H1 (cell line): ENCODE measurements at regions not wholly inside any gene's neighbourhood (a gene's known extent, or its start where the extent isn't known, plus 50 kb on each side); places are given as distances from the start of the nearest gene placed in this dataset.

ENCODE experiments used
- CTCF ChIA-PET: fragments of 300-600 bp; sonication (Branson Sonifier 250); formaldehyde crosslinking; loops from one replicate; lab custom pipeline; 2021; ENCODE audit not compliant: partially characterized antibody; lab: Charles Lee
- POLR2A ChIA-PET: fragments of 300-600 bp; sonication (Branson Sonifier 250); formaldehyde crosslinking; loops from one replicate; lab custom pipeline; 2021; ENCODE audit warnings: inconsistent platforms; ENCODE audit not compliant: partially characterized antibody; lab: Charles Lee
- DNase-seq, 2 experiments: peaks; one replicate each; pipeline versions ENCODE4 v3.0.0 to v3.0.0-alpha.2; 2010 to 2022; ENCODE audit warnings: low spot score in 2 of 2, low read depth in 1 of 2, mixed read lengths in 1 of 2
- FAIRE-seq: peaks from 2 replicates; lab custom pipeline; 2011; peaks lifted over from hg19 to GRCh38; lab: Jason Lieb, UNC
- H2AFZ ChIP-seq: 2 replicates; pipeline ENCODE4 v1.8.1; 2012; ENCODE audit warnings: low read length, inconsistent platforms
- H2AK5ac ChIP-seq: 2 replicates; pipeline ENCODE4 v1.6.1; 2013; ENCODE audit warnings: low read depth, low read length
- H2BK120ac ChIP-seq: replicated peaks from 2 replicates; pipeline ENCODE3; 2013; ENCODE audit warnings: low read depth, low read length, inconsistent platforms
- H2BK12ac ChIP-seq: 2 replicates; pipeline ENCODE4 v1.6.1; 2013; ENCODE audit warnings: low read depth, low read length
- H2BK15ac ChIP-seq: 2 replicates; pipeline ENCODE4 v1.6.1; 2013; ENCODE audit warnings: low read length
- H2BK20ac ChIP-seq: 2 replicates; pipeline ENCODE4 v1.6.1; 2013; ENCODE audit warnings: low read length
- H2BK5ac ChIP-seq: 2 replicates; pipeline ENCODE4 v1.6.1; 2013; ENCODE audit warnings: low read depth, low read length
- H3K14ac ChIP-seq: 2 replicates; pipeline ENCODE4 v1.6.1; 2013; ENCODE audit warnings: inconsistent platforms; ENCODE audit not compliant: insufficient read length
- H3K18ac ChIP-seq: 2 replicates; pipeline ENCODE4 v1.6.1; 2013; ENCODE audit warnings: low read length; ENCODE audit errors: extremely low read depth
- H3K23ac ChIP-seq: 2 replicates; pipeline ENCODE4 v1.6.1; 2013; ENCODE audit warnings: inconsistent platforms; ENCODE audit not compliant: insufficient read length
- H3K23me2 ChIP-seq: 2 replicates; pipeline ENCODE4 v1.6.1; 2013; ENCODE audit warnings: low read depth, low read length
- H3K27ac ChIP-seq: 2 replicates; pipeline ENCODE4 v1.6.1; 2011; ENCODE audit warnings: low read depth, low read length, inconsistent platforms
- H3K27me3 ChIP-seq, 4 experiments: replicated peaks in 1 of 4; 1 replicate in 1 of 4; 2 replicates in 3 of 4; pipeline versions ENCODE4 v1.6.1 to v1.8.1; 2011 to 2013; ENCODE audit warnings: low read length in 3 of 4, mild to moderate bottlenecking in 3 of 4, inconsistent platforms in 2 of 4, mixed read lengths in 2 of 4, moderate library complexity in 1 of 4; ENCODE audit not compliant: control insufficient read depth in 3 of 4, insufficient read depth in 3 of 4; ENCODE audit errors: extremely low read depth in 1 of 4
- H3K36me3 ChIP-seq, 4 experiments: 2 replicates each; pipeline versions ENCODE4 v1.6.1 to v1.8.1; 2011 to 2013; ENCODE audit warnings: mild to moderate bottlenecking in 4 of 4, low read length in 3 of 4, moderate library complexity in 2 of 4, control low read depth in 1 of 4, inconsistent platforms in 1 of 4; ENCODE audit not compliant: insufficient read depth in 4 of 4, control insufficient read depth in 2 of 4
- H3K4ac ChIP-seq: replicated peaks from 2 replicates; pipeline ENCODE3; 2013; ENCODE audit warnings: low read length, low read depth, mixed read lengths, inconsistent platforms; ENCODE audit not compliant: insufficient read length
- H3K4me1 ChIP-seq, 4 experiments: replicated peaks in 1 of 4; 1 replicate in 1 of 4; 2 replicates in 3 of 4; pipeline versions ENCODE4 v1.6.1 to v1.8.1; 2011 to 2013; ENCODE audit warnings: low read length in 3 of 4, inconsistent platforms in 2 of 4, mixed read lengths in 1 of 4; ENCODE audit not compliant: insufficient read depth in 4 of 4, control insufficient read depth in 3 of 4
- H3K4me2 ChIP-seq, 2 experiments: 2 replicates each; pipeline versions ENCODE4 v1.6.1 to v1.8.1; 2011 to 2013; ENCODE audit warnings: low read depth in 2 of 2, low read length in 2 of 2, control low read depth in 1 of 2, inconsistent platforms in 1 of 2, mild to moderate bottlenecking in 1 of 2; ENCODE audit not compliant: insufficient read depth in 1 of 2
- H3K4me3 ChIP-seq, 4 experiments: fragments of 200-600, 300-600 bp in 1 of 4; sonication (generic), shearing (Covaris generic), sonication (Bioruptor Twin) in 1 of 4; 2 replicates each; pipeline versions ENCODE4 v1.5.1 to v1.8.1; 2011 to 2016; ENCODE audit warnings: low read length in 4 of 4, low read depth in 3 of 4, control low read depth in 2 of 4, inconsistent platforms in 2 of 4, mild to moderate bottlenecking in 2 of 4, mixed read lengths in 1 of 4, moderate library complexity in 1 of 4; ENCODE audit not compliant: insufficient read depth in 2 of 4; ENCODE audit errors: extremely low read depth in 1 of 4
- H3K56ac ChIP-seq: replicated peaks from 2 replicates; pipeline ENCODE3; 2013; ENCODE audit warnings: low read depth, mild to moderate bottlenecking, mixed read lengths, low read length, inconsistent platforms; ENCODE audit not compliant: insufficient read length
- H3K79me1 ChIP-seq: 2 replicates; pipeline ENCODE4 v1.6.1; 2013; ENCODE audit warnings: low read depth, low read length, control low read depth
- H3K79me2 ChIP-seq, 2 experiments: 2 replicates each; pipeline versions ENCODE4 v1.6.1 to v1.8.1; 2012 to 2013; ENCODE audit warnings: low read length in 2 of 2, mild to moderate bottlenecking in 2 of 2, inconsistent platforms in 1 of 2; ENCODE audit not compliant: insufficient read depth in 2 of 2, control insufficient read depth in 1 of 2
- H3K9ac ChIP-seq, 4 experiments: replicated peaks in 1 of 4; 1 replicate in 1 of 4; 2 replicates in 3 of 4; pipeline versions ENCODE4 v1.6.1 to v1.8.1; 2011 to 2013; ENCODE audit warnings: low read depth in 3 of 4, low read length in 3 of 4, control low read depth in 2 of 4, mild to moderate bottlenecking in 2 of 4, moderate library complexity in 2 of 4, inconsistent platforms in 1 of 4; ENCODE audit errors: extremely low read depth in 1 of 4
- H3K9me3 ChIP-seq, 2 experiments: 2 replicates each; pipeline versions ENCODE4 v1.6.1 to v1.8.1; 2012 to 2013; ENCODE audit warnings: mild to moderate bottlenecking in 2 of 2, moderate library complexity in 2 of 2, control low read depth in 1 of 2, inconsistent platforms in 1 of 2, low read depth in 1 of 2, low read length in 1 of 2, mixed read lengths in 1 of 2; ENCODE audit not compliant: insufficient read depth in 2 of 2
- H4K20me1 ChIP-seq, 2 experiments: replicated peaks in 1 of 2; 2 replicates each; pipeline versions ENCODE3 to v1.8.1; 2011 to 2013; ENCODE audit warnings: inconsistent platforms in 2 of 2, low read length in 2 of 2, mild to moderate bottlenecking in 1 of 2; ENCODE audit not compliant: insufficient read depth in 2 of 2, control insufficient read depth in 1 of 2
- H4K5ac ChIP-seq: 2 replicates; pipeline ENCODE4 v1.6.1; 2013; ENCODE audit warnings: low read length, low read depth, mixed read lengths, inconsistent platforms; ENCODE audit not compliant: insufficient read length
- H4K8ac ChIP-seq: 2 replicates; pipeline ENCODE4 v1.8.0; 2013; ENCODE audit warnings: mild to moderate bottlenecking, moderate library complexity, low read length, inconsistent platforms; ENCODE audit not compliant: insufficient read depth; ENCODE audit errors: extremely low read depth
- H4K91ac ChIP-seq: replicated peaks from 2 replicates; pipeline ENCODE3; 2013; ENCODE audit warnings: low read length, mixed read lengths, inconsistent platforms; ENCODE audit not compliant: insufficient read length
- CBX8 ChIP-seq: fragments of 300-800, 300-1000 bp; sonication (generic); IDR thresholded peaks from 2 replicates; pipeline ENCODE4 v1.7.1; 2016; ENCODE audit warnings: low read depth, low read length, borderline replicate concordance
- CHD1 ChIP-seq: IDR thresholded peaks from 2 replicates; pipeline ENCODE4 v1.6.1; 2012; ENCODE audit warnings: low read depth, low read length, improper control_type of control experiment
- JUN ChIP-seq: IDR thresholded peaks from 2 replicates; pipeline ENCODE4 v1.6.1; 2011; ENCODE audit warnings: low read depth, mild to moderate bottlenecking, improper control_type of control experiment, low read length
- NANOG ChIP-seq: IDR thresholded peaks from 2 replicates; pipeline ENCODE4 v1.6.1; 2011; ENCODE audit warnings: low read length, low read depth, mild to moderate bottlenecking, inconsistent platforms; ENCODE audit not compliant: insufficient read depth, poor library complexity, severe bottlenecking
- RXRA ChIP-seq: IDR thresholded peaks from 2 replicates; pipeline ENCODE4 v1.6.1; 2011; ENCODE audit warnings: low read depth, mild to moderate bottlenecking, low read length, moderate library complexity; ENCODE audit not compliant: insufficient read depth

- H2BK20ac ChIP-seq: no peak overlapping the region
- no peak overlapping the region for H2BK5ac ChIP-seq
- H2BK15ac ChIP-seq: no peak overlapping the region
- no peak overlapping the region for H4K5ac ChIP-seq
- ChIA-PET POLR2A (no interaction called here), CTCF (no interaction called here)
- no peak overlapping the region for H3K27ac ChIP-seq
- no peak overlapping the region for H3K4ac ChIP-seq
- no peak overlapping the region for H3K14ac ChIP-seq
- FAIRE-seq (no peak), DNase-seq (no peak)
- H3K79me2 ChIP-seq: no peaks in the 10 kb centered on the region
- H2BK120ac ChIP-seq: no peak overlapping the region
- no peak overlapping the region for H3K4me3 ChIP-seq
- no peaks in the 10 kb centered on the region for H3K23me2 ChIP-seq
- H3K9ac ChIP-seq: no peak overlapping the region
- H3K36me3 ChIP-seq: no peaks in the 10 kb centered on the region
- H4K8ac ChIP-seq: no peak overlapping the region
- H2AK5ac ChIP-seq: no peak overlapping the region
- H3K9me3 ChIP-seq: no peaks in the 10 kb centered on the region
- no peak overlapping the region for H3K23ac ChIP-seq
- no peaks in the 10 kb centered on the region for H4K20me1 ChIP-seq
- no peaks in the 10 kb centered on the region for H3K27me3 ChIP-seq
- no peaks in the 10 kb centered on the region for H3K79me1 ChIP-seq
- H2AFZ ChIP-seq: no peak overlapping the region
- H3K18ac ChIP-seq: no peak overlapping the region
- no peak for TF ChIP-seq CHD1
- TF ChIP-seq RXRA: no peak
- TF ChIP-seq NANOG: no peak
- no peak for TF ChIP-seq JUN
- TF ChIP-seq CBX8: no peak
- no peak overlapping the region for H3K4me2 ChIP-seq
- H3K56ac ChIP-seq: no peak overlapping the region
- H4K91ac ChIP-seq: no peak overlapping the region
- H2BK12ac ChIP-seq: no peak overlapping the region
- H3K4me1 ChIP-seq: peaks cover 11 to 16% (median 13%) of the 10 kb centered on the region in 4 experiments; a peak in 6 of 7 replicates
These were observed 77.7 kb downstream of the RHOU start for GRCh38 chr1:228812961-228813360.
